ENCODE measurements at regions not wholly inside any gene's neighbourhood (a gene's known extent, or its start where the extent isn't known, plus 50 kb on each side); places are given as distances from the start of the nearest gene placed in this dataset.

DNA sequence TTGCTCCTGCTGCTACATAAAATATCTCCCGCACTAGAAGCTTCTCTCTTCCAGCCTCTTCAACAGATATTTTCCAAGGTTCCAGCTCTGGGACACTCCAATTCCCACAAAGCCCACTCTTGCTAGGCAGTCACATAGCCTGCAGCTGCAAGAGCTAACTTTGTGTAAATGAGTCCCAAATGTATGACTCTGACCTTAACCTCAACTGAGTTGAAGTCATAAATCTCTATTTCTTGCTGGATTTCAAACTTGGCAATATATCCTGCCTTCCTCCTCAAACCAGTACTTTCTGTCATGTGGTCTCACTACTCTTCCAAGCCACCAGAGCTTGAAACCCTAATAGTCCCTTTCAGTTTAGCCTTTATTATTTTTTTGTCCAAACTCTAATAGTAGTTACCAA is 315.4 kb upstream of the GRIA3 start:
- Mint-ChIP-seq H3K27ac (ENCODE audit: unreplicated experiment) (peak overlapping the region; percentile 1), H3K4me1 (ENCODE audit: low read depth) (peaks cover 21% of the 10 kb centered on the region), H3K36me3 (ENCODE audit: low read depth) (no peaks in the 10 kb centered on the region), H3K4me3 (ENCODE audit: unreplicated experiment) (no peak overlapping the region), H3K27me3 (ENCODE audit: low read depth) (no peaks in the 10 kb centered on the region), H3K9me3 (ENCODE audit: low read depth) (peaks cover 12% of the 10 kb centered on the region)
- no peak for DNase-seq (ENCODE audit: low spot score)
- TF ChIP-seq, protein P1, sequence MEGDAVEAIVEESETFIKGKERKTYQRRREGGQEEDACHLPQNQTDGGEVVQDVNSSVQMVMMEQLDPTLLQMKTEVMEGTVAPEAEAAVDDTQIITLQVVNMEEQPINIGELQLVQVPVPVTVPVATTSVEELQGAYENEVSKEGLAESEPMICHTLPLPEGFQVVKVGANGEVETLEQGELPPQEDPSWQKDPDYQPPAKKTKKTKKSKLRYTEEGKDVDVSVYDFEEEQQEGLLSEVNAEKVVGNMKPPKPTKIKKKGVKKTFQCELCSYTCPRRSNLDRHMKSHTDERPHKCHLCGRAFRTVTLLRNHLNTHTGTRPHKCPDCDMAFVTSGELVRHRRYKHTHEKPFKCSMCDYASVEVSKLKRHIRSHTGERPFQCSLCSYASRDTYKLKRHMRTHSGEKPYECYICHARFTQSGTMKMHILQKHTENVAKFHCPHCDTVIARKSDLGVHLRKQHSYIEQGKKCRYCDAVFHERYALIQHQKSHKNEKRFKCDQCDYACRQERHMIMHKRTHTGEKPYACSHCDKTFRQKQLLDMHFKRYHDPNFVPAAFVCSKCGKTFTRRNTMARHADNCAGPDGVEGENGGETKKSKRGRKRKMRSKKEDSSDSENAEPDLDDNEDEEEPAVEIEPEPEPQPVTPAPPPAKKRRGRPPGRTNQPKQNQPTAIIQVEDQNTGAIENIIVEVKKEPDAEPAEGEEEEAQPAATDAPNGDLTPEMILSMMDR (IDR thresholded peaks at IDR 0.05) = no peak

- Mint-ChIP-seq H3K4me3 (ENCODE audit: unreplicated experiment) (no peak overlapping the region), H3K36me3 (ENCODE audit: low read depth) (no peaks in the 10 kb centered on the region), H3K27me3 (ENCODE audit: low read depth) (no peaks in the 10 kb centered on the region), H3K27ac (ENCODE audit: unreplicated experiment) (no peak overlapping the region), H3K9me3 (ENCODE audit: low read depth) (peaks cover 12% of the 10 kb centered on the region), H3K4me1 (ENCODE audit: low read depth) (peaks cover 21% of the 10 kb centered on the region)
- DNase-seq (ENCODE audit: low spot score) = no peak
- TF ChIP-seq, protein P1 (IDR thresholded peaks at IDR 0.05) = no peak
Observed at GRCh38 chrX:122869171-122869570, 314.9 kb upstream of the GRIA3 start.

GRCh38 chrX:122878269-122878668 is 305.8 kb upstream of the GRIA3 start:
- H3K27me3 Mint-ChIP-seq (ENCODE audit: low read depth) = peaks cover 1% of the 10 kb centered on the region
- peaks cover 23% of the 10 kb centered on the region for H3K9me3 Mint-ChIP-seq (ENCODE audit: low read depth)
- no peaks in the 10 kb centered on the region for H3K4me1 Mint-ChIP-seq (ENCODE audit: low read depth)
- TF ChIP-seq, protein P1 (IDR thresholded peaks at IDR 0.05) = no peak
- H3K4me3 Mint-ChIP-seq (ENCODE audit: unreplicated experiment) = no peak overlapping the region
- no peaks in the 10 kb centered on the region for H3K36me3 Mint-ChIP-seq (ENCODE audit: low read depth)
- no peak for DNase-seq (ENCODE audit: low spot score)
- no peak overlapping the region for H3K27ac Mint-ChIP-seq (ENCODE audit: unreplicated experiment)

DNA sequence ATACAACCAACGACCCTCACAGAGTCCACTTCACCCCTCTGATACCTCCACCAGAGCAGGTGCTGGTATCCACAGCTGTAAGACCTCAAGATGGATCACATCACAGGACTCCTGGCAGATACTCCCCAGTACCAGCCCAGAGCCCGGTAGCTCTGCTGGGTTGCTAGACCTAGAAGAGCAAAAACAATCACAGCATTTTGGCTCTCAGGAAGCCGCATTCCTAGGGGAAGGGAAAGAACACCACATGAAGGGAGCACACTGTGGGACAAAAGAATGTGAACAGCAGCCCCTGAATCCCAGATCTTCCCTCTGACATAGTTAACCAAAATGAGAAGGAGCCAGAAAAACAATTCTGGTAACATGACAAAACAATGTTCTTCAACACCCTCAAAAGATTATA is 303.1 kb upstream of the GRIA3 start:
- Mint-ChIP-seq H3K4me1 (ENCODE audit: low read depth) (no peaks in the 10 kb centered on the region), H3K36me3 (ENCODE audit: low read depth) (no peaks in the 10 kb centered on the region), H3K4me3 (ENCODE audit: unreplicated experiment) (no peak overlapping the region), H3K27ac (ENCODE audit: unreplicated experiment) (no peak overlapping the region), H3K9me3 (ENCODE audit: low read depth) (peaks cover 35% of the 10 kb centered on the region), H3K27me3 (ENCODE audit: low read depth) (peaks cover 1% of the 10 kb centered on the region)
- TF ChIP-seq, protein P1 (IDR thresholded peaks at IDR 0.05) = no peak
- no peak for DNase-seq (ENCODE audit: low spot score)

DNA sequence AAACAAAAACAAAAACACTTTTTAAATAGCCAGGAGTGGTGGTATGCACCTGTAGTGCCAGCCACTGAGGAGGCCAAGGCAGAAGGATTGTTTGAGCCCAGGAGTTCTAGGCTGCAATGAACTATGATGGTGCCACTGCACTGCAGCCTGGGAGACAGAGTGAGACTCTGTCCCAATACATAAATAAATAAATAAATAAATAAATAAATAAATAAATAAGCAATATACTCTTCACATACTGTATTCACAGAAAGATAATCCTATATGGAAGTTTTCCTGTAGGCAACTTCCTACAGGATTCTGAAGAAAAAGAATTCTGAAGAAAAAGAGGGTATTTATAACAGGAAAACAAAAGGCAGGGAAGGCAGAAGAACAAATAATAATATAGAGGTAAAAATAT is 293.3 kb upstream of the GRIA3 start:
- no peak for DNase-seq (ENCODE audit: low spot score)
- Mint-ChIP-seq H3K27ac (ENCODE audit: unreplicated experiment) (no peak overlapping the region), H3K36me3 (ENCODE audit: low read depth) (no peaks in the 10 kb centered on the region), H3K9me3 (ENCODE audit: low read depth) (peaks cover 7% of the 10 kb centered on the region), H3K27me3 (ENCODE audit: low read depth) (no peaks in the 10 kb centered on the region), H3K4me1 (ENCODE audit: low read depth) (no peaks in the 10 kb centered on the region), H3K4me3 (ENCODE audit: unreplicated experiment) (no peak overlapping the region)
- TF ChIP-seq, protein P1 (IDR thresholded peaks at IDR 0.05) = no peak
